ENCODE measurements at regions not wholly inside any gene's neighbourhood (a gene's known extent, or its start where the extent isn't known, plus 50 kb on each side); places are given as distances from the start of the nearest gene placed in this dataset.
A peak's percentile ranks its signal among the peaks of the same experiment; 100 is the strongest.
"Not testable (repeated sequence)": the region's sequence is repeated elsewhere in the genome, so short reads cannot be mapped to it uniquely, and the experiment has no call there.

DNA sequence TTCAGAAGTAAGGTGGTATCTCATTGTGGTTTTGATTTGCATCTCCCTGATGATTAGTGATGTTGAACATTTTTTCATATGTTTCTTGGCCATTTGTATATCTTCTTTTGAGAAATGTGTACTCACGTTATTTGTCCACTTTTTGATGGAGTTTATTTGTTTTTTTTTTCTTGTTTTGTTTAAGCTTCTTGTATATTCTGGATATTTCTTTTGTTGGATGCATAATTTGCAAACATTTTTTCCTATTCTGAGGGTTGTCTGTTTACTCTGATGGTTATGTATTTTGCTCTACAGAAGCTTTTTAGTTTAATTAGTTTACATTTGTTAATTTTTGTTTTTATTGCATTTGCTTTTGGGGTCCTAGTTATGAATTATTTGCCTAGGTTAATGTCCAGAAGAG lies 927.4 kb upstream of the LRFN5 start:
- DNase-seq: no peak

DNA sequence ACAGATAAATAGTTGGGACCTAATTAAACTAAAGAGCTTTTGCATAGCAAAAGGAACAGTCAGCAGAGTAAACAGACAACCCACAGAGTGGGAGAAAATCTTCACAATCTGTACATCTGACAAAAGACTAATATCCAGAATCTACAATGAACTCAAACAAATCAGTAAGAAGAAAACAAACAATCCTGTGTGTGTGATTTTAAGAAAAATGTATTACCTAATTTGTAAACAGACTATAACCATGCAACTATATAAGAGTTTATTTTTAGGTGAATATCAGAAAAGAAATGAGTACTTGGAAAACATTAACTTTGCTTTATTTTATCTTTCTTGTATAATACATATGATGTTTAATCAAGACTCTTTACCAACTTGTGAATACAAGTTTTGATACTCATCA lies 929.5 kb upstream of the LRFN5 start:
- not testable (repeated sequence) for DNase-seq

DNA sequence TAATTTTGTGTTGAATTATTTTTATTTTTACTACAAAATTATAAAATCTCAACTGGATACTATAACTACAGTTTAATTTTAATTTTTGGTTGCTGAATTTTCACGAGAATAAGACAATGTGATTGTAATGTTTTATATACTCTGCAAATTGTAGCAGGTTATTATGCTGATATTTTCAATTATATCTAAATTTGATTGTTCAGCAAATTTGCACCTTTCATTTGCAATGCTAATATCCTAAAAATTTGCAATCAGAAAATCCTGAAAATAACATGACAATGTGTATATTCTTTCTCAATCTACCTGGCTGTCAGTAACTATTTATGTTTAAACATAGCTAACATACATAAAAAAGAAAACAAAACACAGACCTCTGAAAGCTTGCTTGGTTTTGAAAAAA lies 932.2 kb upstream of the LRFN5 start:
- no peak for DNase-seq

DNA sequence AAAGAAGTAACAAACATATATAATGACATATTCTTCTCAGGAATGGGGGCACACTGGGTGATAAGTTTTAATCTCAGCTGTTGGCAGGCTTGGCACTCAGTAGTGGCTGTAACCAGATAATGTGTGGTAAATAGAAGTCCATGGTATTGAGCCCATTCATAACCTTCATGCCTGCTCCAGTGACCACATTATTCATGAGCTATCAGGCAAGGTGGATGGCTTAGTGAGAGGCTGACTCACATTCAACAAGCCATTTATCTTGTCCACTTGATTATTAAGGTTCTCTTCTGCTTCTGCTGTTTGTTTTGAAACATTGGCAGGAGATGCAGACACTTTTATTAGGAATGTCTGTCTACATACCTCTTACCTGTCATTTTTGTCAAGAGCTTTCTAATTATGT lies 950.4 kb upstream of the LRFN5 start:
- DNase-seq: no peak

DNA sequence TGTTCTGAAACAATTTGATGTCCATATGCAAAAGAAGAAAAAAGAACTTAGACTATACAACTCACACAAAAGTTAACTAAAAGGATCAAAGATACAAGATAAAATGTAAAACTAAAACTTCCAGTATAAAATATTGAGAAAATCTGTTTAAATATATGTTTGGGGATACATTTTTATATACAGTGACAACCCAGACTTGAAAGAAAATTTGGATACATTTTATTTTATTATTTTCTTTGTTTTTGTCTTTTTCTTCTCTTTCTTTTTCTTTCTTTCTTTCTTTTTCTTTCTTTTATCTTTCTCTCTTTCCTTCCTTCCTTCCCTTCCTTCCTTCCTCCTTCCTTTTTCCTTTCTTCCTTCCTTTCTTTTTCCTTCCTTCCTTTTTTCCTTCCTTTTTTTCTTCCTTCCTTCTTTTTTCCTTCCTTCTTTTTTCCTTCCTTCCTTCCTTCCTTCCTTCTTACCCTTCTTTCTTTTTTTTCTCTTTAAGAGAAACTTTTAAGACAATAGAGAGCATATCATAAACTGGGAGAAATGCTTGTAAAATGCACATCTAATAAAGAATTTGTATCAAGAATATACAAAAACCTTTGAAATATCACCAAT lies 954.5 kb upstream of the LRFN5 start:
- DNase-seq: no peak

DNA sequence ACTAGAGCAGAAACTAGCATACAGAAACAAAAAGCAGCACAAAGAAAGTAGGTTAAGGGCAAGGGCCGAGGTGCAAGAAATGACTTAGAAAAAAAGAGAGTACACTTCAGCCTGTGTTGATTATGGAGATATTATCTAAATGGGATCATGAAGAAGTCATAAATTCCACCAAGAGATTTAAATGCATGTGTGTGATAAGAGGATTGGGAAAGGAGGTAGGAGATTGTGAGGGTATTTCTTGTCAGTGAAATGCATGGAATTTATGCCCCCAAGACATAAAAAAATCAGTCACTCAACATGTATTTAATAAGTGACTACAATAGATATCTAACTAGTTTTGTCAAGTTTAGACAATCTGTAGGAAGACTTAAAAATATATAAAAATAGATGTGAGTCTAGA lies 976.2 kb upstream of the LRFN5 start:
- DNase-seq: no peak

DNA sequence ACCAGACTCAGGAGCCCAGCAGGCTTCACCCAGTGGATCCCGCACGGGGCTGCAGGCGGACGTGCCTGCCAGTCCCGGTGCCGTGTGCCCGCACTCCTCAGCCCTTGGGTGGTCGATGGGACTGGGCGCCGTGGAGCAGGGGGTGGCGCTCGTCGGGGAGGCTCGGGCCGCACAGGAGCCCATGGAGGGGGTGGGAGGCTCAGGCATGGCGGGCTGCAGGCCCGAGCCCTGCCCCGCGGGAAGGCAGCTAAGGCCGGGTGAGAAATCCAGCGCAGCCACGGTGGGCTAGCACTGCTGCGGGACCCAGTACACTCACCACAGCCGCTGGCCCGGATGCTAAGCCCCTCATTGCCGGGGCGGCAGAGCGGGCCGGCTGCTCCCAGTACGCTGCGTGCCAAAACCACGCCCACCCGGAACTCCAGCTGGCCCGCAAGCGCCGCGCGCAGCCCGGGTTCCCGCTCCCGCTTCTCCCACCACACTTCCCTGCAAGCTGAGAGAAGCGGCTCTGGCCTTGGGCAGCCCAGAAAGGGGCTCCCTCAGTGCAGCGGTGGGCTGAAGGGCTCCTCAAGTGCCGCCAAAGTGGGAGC lies 977.0 kb upstream of the LRFN5 start:
- not testable (repeated sequence) for DNase-seq

DNA sequence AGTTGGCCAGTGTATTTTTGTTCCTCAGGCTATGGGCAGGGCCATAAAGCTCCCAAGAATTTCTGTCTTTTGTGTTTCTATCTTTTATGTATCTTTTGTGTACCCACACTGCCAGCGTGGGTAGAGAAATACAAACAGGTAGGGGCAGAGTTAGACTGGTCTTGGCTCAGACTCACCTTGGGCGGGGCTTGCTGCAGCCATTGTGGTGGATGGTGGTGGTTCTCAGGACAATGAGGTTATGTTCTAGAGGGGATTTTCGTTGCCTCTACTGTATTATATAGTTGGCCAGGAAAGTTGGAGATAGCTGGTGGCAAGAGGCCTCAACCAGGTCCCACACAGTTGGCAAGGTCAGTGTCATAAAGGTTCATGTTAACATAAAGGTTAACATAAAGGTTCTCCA lies 977.5 kb upstream of the LRFN5 start:
- no peak for DNase-seq

DNA sequence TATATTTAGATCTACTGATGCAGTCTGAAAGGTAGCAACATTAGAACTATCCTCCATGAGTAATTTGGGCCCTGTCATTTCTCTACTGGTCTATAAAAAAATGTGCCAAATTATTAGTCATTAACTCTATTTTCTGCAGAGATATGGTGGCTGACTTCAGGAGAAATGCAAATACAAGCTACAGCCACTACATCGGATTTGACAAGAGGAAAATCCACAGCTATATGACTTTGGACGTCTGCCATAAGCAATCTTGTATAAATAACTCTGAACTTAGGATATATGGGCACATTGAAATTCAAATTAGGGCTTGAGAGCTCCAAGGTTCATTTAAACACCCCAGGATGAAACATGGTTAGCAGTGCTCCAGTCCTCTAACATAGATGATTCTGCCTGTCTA lies 983.0 kb upstream of the LRFN5 start:
- DNase-seq: peak; percentile 13

DNA sequence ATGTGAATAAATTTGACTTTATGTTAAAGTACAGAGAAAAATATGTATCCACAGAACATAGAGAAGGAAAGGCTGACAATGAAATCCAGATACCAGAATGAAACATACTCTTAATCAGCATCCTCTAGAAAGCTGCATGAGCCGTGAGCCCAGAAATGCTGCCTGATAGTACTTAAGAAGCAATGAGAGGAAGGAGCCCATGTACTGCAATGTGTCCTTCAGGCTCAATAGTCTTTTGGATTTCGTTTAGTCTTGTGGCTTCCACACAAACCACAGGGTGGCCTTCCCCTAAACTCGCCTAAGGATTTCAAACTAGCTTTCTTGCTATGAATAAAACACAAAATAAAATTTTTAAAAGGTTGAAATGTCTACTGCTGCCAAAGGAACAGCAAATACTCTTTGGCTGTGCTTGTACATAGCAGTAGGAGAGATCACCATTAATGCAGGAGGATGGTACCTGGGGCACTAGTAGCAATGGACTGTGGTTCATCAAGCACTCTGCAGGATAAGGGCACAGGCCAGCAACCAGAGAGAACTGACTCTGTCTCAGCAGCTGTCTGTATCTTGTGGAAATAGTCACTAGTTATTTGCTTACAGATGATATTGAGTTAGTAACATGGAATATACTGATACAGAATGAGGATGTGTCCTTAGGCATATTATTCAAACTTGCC lies 988.3 kb upstream of the LRFN5 start:
- no peak for DNase-seq

DNA sequence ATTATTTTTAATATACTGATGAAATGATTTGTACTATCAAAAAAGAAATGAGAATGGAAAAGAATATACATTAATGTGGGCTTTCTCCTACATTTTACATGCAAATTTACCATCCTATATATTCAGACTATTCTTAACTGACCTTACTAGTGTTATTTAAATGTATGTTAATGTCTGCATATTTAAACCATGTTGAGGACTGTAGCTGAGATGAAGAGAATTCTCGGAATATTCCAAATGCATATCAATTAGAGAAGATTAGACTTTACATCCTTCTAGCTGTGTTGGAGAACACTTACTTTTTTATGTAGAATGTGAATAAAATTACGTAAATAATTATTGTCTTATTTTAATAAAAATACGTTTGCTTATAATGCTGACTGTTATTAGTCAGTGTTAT lies 990.1 kb upstream of the LRFN5 start:
- no peak for DNase-seq

DNA sequence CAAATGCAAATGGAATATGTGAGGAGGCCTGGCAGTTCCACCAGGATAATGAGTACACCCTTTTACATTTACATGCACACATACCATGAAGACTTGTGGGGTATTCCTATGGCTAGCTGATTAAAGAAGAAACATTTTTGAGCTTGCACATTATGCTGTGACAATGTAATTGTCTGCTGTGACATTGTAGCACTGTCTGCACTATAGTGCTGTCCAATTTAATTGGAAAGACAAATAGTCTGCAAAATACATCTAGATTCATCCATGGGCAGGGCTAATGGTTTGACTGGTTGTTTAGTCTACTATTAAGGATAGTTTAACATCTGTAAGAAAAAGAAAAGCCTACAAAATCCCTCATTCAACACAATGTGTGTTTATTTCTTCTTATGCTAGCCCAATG lies 1005.6 kb upstream of the LRFN5 start:
- no peak for DNase-seq

DNA sequence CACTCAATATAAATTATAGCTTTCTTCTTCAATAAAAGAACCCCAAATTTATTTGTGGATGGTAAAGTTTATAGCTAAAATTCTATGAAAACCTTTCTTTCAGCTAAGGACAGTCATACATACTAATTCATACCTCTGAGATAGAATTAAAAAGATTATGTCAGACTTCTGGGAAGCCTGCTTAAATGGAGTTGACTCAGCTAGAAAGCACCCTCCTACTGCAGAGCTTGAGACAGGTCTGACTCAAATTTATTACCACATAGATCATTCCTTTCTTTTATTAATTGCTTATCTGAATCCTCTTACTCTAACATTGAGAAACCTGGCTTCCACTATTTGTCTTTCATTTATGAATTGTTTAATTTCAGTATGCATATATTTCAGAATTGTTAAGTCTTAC lies 1007.0 kb upstream of the LRFN5 start:
- DNase-seq: no peak

DNA sequence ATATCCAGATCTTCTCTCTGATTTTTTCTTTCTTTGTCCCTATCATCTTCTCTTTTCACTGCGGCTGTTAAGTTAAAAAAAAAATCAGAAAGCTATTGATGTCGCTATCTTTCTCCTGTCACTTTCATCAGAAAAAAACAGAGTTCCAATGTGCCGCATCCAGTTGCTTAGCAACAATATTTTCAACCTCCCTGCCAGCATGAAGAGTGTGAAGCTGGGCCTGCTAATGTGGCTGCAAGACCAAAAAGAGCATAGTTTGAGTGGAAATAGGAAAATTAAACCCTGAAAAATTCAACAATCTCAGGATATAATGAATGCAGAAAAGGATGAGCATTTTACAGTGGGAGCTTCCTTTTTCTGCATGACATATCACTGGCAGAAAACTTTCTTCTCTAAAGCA lies 1025.4 kb upstream of the LRFN5 start:
- DNase-seq: peak; percentile 26

DNA sequence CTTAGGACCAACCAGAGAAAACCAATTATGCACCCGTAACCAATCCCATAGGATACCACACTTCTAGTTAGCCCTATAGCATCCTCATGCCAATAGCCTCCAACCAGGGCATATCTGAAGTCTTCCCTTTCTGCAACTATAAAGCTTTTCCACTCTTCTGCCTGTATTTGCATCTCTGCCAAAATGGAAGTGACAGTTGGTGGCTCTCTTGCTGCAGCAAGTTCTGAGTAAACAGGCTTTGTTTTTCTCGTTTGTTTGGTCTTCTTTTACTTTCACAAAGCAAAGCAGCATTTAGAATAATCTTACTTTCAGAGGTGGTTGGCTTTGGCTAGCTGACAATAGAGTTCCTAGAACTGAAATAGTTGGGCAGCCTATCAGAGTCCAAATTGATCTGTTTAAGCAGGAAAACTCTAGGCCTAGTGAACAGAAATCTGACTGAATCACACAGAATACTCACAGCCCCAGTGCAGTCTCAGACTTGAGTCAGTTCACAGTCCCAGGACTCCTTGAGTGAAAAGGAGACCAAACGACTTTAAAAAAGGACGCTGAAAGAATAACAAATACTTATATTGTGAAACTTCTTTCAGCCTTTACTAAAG lies 1029.7 kb upstream of the LRFN5 start:
- DNase-seq: no peak

DNA sequence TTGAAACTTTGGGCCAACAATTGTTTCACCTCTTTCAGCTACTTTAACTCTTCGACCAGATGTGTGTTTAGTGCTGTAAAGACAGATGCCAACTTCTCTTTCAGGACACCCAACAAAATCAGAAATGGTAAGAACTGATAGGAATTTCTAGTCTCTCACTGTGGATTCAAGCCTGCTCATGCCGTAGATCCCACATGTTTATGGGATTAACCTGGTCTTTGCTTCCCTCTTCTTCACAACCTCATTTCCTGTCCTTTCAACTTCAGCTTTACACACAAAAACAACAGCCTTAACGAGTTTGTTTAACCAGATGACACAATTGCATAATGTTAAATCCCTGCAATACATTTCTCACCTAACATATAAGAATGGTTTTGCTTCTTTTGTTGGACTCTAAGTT lies 1031.9 kb upstream of the LRFN5 start:
- DNase-seq: no peak

DNA sequence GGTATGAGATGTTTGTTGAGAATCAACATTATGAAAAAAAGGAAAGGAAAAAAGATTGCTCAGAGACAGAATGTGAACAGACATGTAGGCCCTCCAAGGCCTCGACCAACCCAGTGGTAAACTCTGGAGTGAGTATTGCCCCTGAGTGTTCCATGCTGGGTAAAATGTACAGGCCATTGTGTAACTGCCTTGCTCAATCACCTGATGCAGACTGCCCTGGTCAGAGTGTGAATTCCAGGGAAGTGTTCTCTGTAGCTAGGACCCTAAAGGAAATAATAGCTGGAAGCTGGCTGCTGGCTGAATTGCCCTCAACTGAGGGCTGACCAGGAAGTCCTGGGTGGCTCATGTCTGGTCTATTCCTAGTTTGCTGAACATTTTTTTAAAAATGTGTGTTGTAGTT lies 1081.4 kb upstream of the LRFN5 start:
- no peak for DNase-seq

DNA sequence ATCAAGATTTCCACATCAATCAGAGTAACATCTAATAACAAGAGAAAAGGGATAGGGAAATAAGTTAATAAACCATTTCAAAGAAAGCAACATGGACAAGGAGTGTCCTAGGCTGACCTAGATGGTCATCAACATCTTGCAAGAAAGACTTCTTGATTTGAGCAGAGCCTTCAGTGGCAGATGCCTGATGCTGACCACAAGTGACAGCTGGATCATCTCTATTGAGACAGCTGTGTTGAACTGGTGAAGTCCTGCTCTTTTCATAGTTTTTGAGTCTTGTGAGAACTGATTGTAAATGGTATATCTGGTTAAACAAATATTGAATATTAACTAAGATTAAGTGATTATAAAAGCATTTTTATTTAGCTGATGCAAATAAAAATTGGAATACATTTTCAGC lies 1083.6 kb upstream of the LRFN5 start:
- no peak for DNase-seq

DNA sequence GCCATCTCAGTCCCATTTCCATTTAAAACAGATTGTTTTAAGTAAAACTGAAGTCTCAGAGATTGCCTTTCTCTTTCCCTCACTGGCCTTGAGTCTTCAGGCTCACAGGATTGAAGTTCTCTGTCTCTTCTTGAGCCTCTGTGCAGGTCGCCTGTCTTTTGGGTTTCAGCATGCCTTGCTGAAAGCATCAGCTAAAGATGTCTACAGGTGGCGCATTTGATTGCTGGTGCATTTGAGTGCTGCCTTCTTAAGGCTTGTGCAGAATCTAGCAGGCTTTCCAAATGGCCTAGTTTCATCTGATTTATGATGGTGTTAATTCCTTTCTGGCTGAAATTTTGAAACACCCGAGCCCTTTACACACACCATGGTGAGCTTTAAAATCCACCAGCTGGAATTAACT lies 1062.2 kb upstream of the FBXO33 start:
- no peak for DNase-seq

DNA sequence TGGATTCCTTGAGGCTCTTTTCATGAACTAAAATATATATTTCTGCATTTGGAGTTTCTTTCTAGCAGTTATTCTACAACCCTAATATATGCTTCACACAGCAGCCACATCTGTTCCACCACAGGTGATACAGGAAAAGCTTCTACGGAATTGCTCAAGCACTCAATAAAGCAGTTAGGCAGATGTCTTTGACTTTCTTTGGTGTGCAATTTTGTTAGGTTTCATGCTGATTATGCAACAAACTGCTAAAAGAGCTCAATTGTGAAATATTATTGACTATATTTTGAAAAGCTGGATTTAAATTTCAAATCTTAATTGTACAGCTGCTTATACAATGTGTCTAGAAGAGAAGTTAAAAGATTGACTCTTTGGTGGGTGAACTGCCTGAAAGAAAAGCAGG lies 1055.6 kb upstream of the FBXO33 start:
- no peak for DNase-seq

DNA sequence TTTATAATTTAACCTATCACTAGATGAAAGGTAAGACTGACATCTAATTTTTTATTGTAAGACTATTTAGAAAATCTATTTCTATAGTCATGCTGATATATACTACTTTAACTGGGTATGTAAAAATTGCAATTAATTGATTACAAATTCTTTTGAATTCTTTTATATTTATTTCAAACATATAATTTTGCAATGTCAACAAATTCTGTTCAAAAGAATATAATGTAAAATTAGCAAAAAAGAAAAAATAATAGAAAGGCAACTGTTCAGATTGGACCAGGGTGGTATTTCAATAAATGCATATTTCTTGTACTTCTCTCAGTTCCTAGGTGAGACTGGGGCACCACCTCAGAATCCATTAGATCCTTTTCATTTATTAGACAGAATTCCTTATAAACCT lies 1053.5 kb upstream of the FBXO33 start:
- DNase-seq: no peak

DNA sequence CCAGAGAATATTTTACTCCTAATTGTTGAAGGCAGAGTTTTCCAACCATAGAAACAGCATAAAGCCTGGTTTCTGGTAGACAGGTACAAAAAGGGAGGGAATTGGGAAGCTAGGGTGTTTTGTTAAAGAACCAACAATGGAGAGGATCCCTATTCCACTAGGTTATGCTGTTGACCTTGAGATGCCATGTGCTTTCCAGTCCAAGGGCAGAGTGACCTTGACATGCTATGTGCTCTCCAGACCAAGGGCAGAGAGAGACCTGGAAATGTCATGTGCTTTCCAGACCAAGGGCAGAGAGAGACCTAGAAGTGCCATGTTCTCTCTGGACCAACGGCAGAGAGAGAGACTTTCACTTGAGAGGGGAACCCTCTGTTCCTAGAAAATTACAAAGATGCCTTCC lies 1043.8 kb upstream of the FBXO33 start:
- DNase-seq: no peak

DNA sequence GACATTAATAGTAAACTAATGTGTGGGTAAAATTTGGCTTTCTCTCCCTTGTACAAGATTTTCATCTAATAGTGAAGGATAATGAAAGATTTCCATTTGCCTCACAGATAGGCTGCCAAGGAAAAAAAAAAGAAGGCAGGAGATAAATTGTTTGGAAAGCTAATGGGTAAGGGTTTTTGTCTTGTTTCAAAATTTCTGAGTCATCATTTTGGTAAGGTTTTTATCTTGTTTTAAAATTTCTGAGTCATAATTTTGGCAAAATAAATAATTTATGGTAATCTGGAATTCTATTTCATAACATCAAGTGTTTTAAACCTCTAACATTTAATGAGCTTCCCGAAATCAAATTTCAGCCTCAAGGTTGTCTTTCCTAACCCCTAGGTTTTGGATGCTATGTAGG lies 1035.7 kb upstream of the FBXO33 start:
- DNase-seq: no peak

DNA sequence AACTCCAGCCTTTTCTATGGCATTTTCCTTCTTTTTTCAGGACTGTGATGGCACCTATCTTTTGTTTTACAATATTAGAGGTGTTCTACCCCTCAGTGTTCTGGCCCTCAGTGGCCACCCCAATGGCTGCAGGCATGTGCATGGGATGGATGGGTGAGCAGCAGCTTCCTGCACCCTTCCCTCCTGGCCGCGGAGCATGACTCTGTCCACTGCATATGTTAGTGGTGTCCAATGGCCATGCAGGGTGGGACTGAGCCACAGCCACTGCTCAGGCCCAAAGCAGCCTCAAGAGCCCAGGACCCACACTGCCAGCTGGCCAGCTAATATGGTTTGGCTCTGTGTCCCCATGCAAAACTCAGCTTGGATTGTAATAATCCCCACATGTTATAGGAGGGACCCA lies 1032.3 kb upstream of the FBXO33 start:
- DNase-seq: no peak

DNA sequence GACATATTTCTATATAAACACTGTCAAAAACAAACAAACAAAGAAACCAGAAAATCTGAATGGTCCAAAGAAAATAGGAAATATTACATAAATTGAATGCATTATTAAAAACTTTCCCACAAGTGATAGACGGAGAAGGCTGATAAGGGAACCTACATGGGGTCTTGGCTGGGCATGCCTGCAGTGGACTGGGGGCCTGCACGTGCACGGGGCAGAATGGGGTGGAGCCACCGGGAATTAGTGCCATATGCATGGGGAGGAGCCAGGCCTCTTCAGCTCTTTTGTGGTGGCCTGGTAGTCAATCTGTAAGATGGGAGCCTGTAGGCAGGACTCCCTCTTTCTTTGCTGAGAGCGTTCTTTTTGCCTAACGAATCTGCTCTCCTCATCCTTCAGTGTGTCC lies 1031.7 kb upstream of the FBXO33 start:
- no peak for DNase-seq
